Left ventricle myocardium inferior (tissue), 1 donor: ENCODE measurements at regions not wholly inside any gene's neighbourhood (a gene's known extent, or its start where the extent isn't known, plus 50 kb on each side); places are given as distances from the start of the nearest gene placed in this dataset.

ENCODE experiments used
- DNase-seq: peaks from one replicate; pipeline ENCODE4 v3.0.0-alpha.2; 2020
- H3K27ac ChIP-seq: fragments of 200-600 bp; replicated peaks from 2 replicates; pipeline ENCODE4 v1.8.0; 2021
- H3K27me3 ChIP-seq: fragments of 200-600 bp; 2 replicates; pipeline ENCODE4 v1.8.0; 2021; ENCODE audit warnings: low read depth
- H3K36me3 ChIP-seq: fragments of 200-600 bp; 2 replicates; pipeline ENCODE4 v1.8.0; 2021
- H3K4me1 ChIP-seq: fragments of 200-600 bp; 2 replicates; pipeline ENCODE4 v1.8.0; 2021
- H3K4me3 ChIP-seq: fragments of 200-600 bp; 2 replicates; pipeline ENCODE4 v1.8.0; 2021; ENCODE audit warnings: mild to moderate bottlenecking, moderate library complexity
- H3K9me3 ChIP-seq: fragments of 200-600 bp; replicated peaks from 2 replicates; pipeline ENCODE4 v1.8.0; 2021
- intact Hi-C: fragments of 100-400 bp; cut with micrococcal nuclease; formaldehyde crosslinking; loops from one replicate; pipeline ENCODE4 v1.11.0; 2022
- TF ChIP-seq, protein P1 (sequence below): fragments of 200-600 bp; IDR thresholded peaks from 2 replicates; pipeline ENCODE4 v1.8.0; 2021; ENCODE audit warnings: antibody characterized with exemption, mild to moderate bottlenecking, borderline replicate concordance
- donor health status: DM: no; HTN: yes; CAD: no; lungs with severe emphysema.

DNA sequence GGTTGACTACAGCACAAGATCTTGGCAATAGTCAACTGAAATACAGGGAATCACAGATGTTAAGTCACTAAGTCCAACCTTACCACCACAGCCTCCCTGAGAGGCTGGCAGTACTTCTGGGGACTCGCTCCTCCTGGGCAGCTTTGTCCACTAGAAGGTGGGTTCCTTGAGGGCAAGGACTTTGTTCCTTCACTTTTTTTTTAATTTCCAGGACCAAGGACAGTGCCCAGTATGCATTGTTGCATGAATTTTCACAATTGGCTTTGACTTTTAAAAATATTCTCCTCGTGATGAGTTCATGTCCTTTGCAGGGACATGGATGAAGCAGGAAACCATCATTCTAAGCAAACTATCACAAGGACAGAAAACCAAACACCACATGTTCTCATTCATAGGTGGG is 96.7 kb upstream of the IGSF21 start:
- Histone ChIP-seq H3K4me3 (no peak overlapping the region), H3K36me3 (no peaks in the 10 kb centered on the region), H3K27me3 (peaks cover 100% of the 10 kb centered on the region), H3K4me1 (no peaks in the 10 kb centered on the region), H3K27ac (no peak overlapping the region), H3K9me3 (no peaks in the 10 kb centered on the region)
- intact Hi-C loops = no loop called here
- TF ChIP-seq, protein P1, sequence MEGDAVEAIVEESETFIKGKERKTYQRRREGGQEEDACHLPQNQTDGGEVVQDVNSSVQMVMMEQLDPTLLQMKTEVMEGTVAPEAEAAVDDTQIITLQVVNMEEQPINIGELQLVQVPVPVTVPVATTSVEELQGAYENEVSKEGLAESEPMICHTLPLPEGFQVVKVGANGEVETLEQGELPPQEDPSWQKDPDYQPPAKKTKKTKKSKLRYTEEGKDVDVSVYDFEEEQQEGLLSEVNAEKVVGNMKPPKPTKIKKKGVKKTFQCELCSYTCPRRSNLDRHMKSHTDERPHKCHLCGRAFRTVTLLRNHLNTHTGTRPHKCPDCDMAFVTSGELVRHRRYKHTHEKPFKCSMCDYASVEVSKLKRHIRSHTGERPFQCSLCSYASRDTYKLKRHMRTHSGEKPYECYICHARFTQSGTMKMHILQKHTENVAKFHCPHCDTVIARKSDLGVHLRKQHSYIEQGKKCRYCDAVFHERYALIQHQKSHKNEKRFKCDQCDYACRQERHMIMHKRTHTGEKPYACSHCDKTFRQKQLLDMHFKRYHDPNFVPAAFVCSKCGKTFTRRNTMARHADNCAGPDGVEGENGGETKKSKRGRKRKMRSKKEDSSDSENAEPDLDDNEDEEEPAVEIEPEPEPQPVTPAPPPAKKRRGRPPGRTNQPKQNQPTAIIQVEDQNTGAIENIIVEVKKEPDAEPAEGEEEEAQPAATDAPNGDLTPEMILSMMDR = no peak
- DNase-seq = no peak

- Histone ChIP-seq H3K36me3 (no peaks in the 10 kb centered on the region), H3K27me3 (peaks cover 100% of the 10 kb centered on the region), H3K4me1 (no peaks in the 10 kb centered on the region), H3K4me3 (no peak overlapping the region), H3K9me3 (no peaks in the 10 kb centered on the region), H3K27ac (no peak overlapping the region)
- intact Hi-C loops = no loop called here
- no peak for DNase-seq
- TF ChIP-seq, protein P1 = no peak
Measured at GRCh38 chr1:18011703-18012102, 95.9 kb upstream of the IGSF21 start.

GRCh38 chr1:18012686-18013085 is 94.9 kb upstream of the IGSF21 start:
- TF ChIP-seq, protein P1 = no peak
- Histone ChIP-seq H3K4me3 (no peak overlapping the region), H3K36me3 (no peaks in the 10 kb centered on the region), H3K27me3 (peaks cover 100% of the 10 kb centered on the region), H3K4me1 (no peaks in the 10 kb centered on the region), H3K9me3 (no peaks in the 10 kb centered on the region), H3K27ac (no peak overlapping the region)
- no peak for DNase-seq
- intact Hi-C loops = no loop called here

DNA sequence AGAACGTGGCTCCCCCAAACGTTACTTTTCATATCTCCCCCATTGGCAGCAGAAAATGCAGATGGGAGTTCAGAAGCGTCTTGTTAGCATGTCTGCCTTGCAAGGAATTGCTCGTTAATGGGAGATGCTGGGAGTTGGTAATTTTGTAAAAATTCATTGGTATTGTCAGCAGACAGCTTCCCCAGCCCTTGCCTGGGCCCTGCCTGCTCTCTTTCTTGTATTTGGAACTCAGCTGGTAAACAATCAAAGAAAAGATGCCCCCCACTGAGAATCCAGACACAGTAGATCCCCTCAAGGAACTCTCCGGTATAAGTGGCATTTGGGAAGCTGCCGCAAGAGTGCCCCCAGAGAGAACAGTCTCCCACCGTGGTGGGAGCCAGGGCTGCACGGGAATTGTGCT is 94.4 kb upstream of the IGSF21 start:
- no peaks in the 10 kb centered on the region for H3K9me3 ChIP-seq
- H3K4me1 ChIP-seq = no peaks in the 10 kb centered on the region
- no peaks in the 10 kb centered on the region for H3K36me3 ChIP-seq
- no peak overlapping the region for H3K27ac ChIP-seq
- no peak overlapping the region for H3K4me3 ChIP-seq
- peaks cover 100% of the 10 kb centered on the region for H3K27me3 ChIP-seq
- intact Hi-C loops = no loop called here
- TF ChIP-seq, protein P1 = no peak
- no peak for DNase-seq

GRCh38 chr1:18015719-18016118 is 91.9 kb upstream of the IGSF21 start:
- Histone ChIP-seq H3K4me3 (no peak overlapping the region), H3K4me1 (no peaks in the 10 kb centered on the region), H3K27ac (no peak overlapping the region), H3K9me3 (no peaks in the 10 kb centered on the region), H3K27me3 (peaks cover 98% of the 10 kb centered on the region), H3K36me3 (no peaks in the 10 kb centered on the region)
- TF ChIP-seq, protein P1 = no peak
- intact Hi-C loops = no loop called here
- no peak for DNase-seq

GRCh38 chr1:18018366-18018765 is 89.2 kb upstream of the IGSF21 start:
- Histone ChIP-seq H3K4me1 (no peaks in the 10 kb centered on the region), H3K4me3 (no peak overlapping the region), H3K9me3 (no peaks in the 10 kb centered on the region), H3K36me3 (no peaks in the 10 kb centered on the region), H3K27me3 (peaks cover 97% of the 10 kb centered on the region), H3K27ac (no peak overlapping the region)
- intact Hi-C loops = no loop called here
- TF ChIP-seq, protein P1 = no peak
- DNase-seq = no peak
